NK-92 treated with Interleukin-12 subunit alpha and Interleukin-12 subunit beta, amount 100 ng/mL, for 24 hours (cell line): ENCODE measurements at regions not wholly inside any gene's neighbourhood (a gene's known extent, or its start where the extent isn't known, plus 50 kb on each side); places are given as distances from the start of the nearest gene placed in this dataset.

Experiments used
- DNase-seq: peaks from one replicate; lab custom pipeline; 2025; lab: John Stamatoyannopoulos, UW

GRCh38 chr2:126579868-126580267, 76.1 kb upstream of the GYPC start:
- no peak for DNase-seq

GRCh38 chr2:126586317-126586716, 69.6 kb upstream of the GYPC start:
- no peak for DNase-seq

- no peak for DNase-seq
Measured at GRCh38 chr2:126599062-126599461, 56.9 kb upstream of the GYPC start.

GRCh38 chr2:126600742-126601141, 55.2 kb upstream of the GYPC start:
- no peak for DNase-seq

- DNase-seq = no peak
Measured at GRCh38 chr2:126602334-126602733, 53.6 kb upstream of the GYPC start.
